ENCODE measurements at regions not wholly inside any gene's neighbourhood (a gene's known extent, or its start where the extent isn't known, plus 50 kb on each side); places are given as distances from the start of the nearest gene placed in this dataset.

- no peaks in the 10 kb centered on the region for H3K36me3 Mint-ChIP-seq
- H3K4me3 Mint-ChIP-seq: no peak overlapping the region
- no peaks in the 10 kb centered on the region for H3K4me1 Mint-ChIP-seq
- peaks cover 0 to 11% (median 3%) of the 10 kb centered on the region in 7 donors for H3K9me3 Mint-ChIP-seq
- DNase-seq (no peak), ATAC-seq (ENCODE audit: low read depth in 2 of 2) (no peak)
- peaks cover 0 to 15% (median 8%) of the 10 kb centered on the region in 3 donors for H3K27me3 Mint-ChIP-seq
- no peak overlapping the region for H3K27ac Mint-ChIP-seq
Measured at GRCh38 chr15:29939404-29939803, 117.1 kb upstream of the TJP1 start.

- Mint-ChIP-seq H3K27me3 (peaks cover 0 to 15% (median 8%) of the 10 kb centered on the region in 3 donors), H3K4me1 (no peaks in the 10 kb centered on the region), H3K4me3 (no peak overlapping the region), H3K27ac (no peak overlapping the region), H3K36me3 (no peaks in the 10 kb centered on the region), H3K9me3 (peaks cover 0 to 11% (median 3%) of the 10 kb centered on the region in 7 donors)
- DNase-seq (no peak), ATAC-seq (ENCODE audit: low read depth in 2 of 2) (no peak)
Measured at GRCh38 chr15:29938361-29939335, 116.4 kb upstream of the TJP1 start.

GRCh38 chr15:29937956-29938355, 115.7 kb upstream of the TJP1 start:
- no peak overlapping the region for H3K27ac Mint-ChIP-seq
- ATAC-seq (ENCODE audit: low read depth in 2 of 2): no peak
- DNase-seq: no peak
- peaks cover 0 to 15% (median 8%) of the 10 kb centered on the region in 3 donors for H3K27me3 Mint-ChIP-seq
- H3K4me3 Mint-ChIP-seq: no peak overlapping the region
- H3K4me1 Mint-ChIP-seq: no peaks in the 10 kb centered on the region
- H3K36me3 Mint-ChIP-seq: no peaks in the 10 kb centered on the region
- peaks cover 0 to 14% (median 4%) of the 10 kb centered on the region in 7 donors for H3K9me3 Mint-ChIP-seq

GRCh38 chr15:29936353-29937049, 114.2 kb upstream of the TJP1 start:
- H3K27me3 Mint-ChIP-seq: peaks cover 0 to 15% (median 8%) of the 10 kb centered on the region in 3 donors
- ATAC-seq (ENCODE audit: low read depth in 2 of 2) (no peak), DNase-seq (no peak)
- H3K4me1 Mint-ChIP-seq: no peaks in the 10 kb centered on the region
- no peak overlapping the region for H3K27ac Mint-ChIP-seq
- H3K36me3 Mint-ChIP-seq: no peaks in the 10 kb centered on the region
- H3K4me3 Mint-ChIP-seq: no peak overlapping the region
- H3K9me3 Mint-ChIP-seq: peaks cover 0 to 15% (median 4%) of the 10 kb centered on the region in 7 donors

- Mint-ChIP-seq H3K4me1 (no peaks in the 10 kb centered on the region), H3K36me3 (no peaks in the 10 kb centered on the region), H3K4me3 (no peak overlapping the region), H3K9me3 (peaks cover 0 to 15% (median 3%) of the 10 kb centered on the region in 7 donors), H3K27me3 (peaks cover 0 to 15% (median 8%) of the 10 kb centered on the region in 3 donors), H3K27ac (peak overlapping the region in 1 of 6 donors; percentile 73)
- DNase-seq (no peak), ATAC-seq (ENCODE audit: low read depth in 2 of 2) (no peak)
Measured at GRCh38 chr15:29935296-29936004, 113.2 kb upstream of the TJP1 start.

- Mint-ChIP-seq H3K36me3 (no peaks in the 10 kb centered on the region), H3K9me3 (peaks cover 0 to 15% (median 2%) of the 10 kb centered on the region in 7 donors), H3K4me1 (no peaks in the 10 kb centered on the region), H3K4me3 (no peak overlapping the region), H3K27ac (no peak overlapping the region), H3K27me3 (peaks cover 0 to 15% (median 8%) of the 10 kb centered on the region in 3 donors)
- ATAC-seq (ENCODE audit: low read depth in 2 of 2): no peak
- no peak for DNase-seq
Measured at GRCh38 chr15:29934251-29934650, 112.0 kb upstream of the TJP1 start.

- peaks cover 0 to 15% (median 13%) of the 10 kb centered on the region in 3 donors for H3K27me3 Mint-ChIP-seq
- no peaks in the 10 kb centered on the region for H3K36me3 Mint-ChIP-seq
- DNase-seq (no peak), ATAC-seq (ENCODE audit: low read depth in 2 of 2) (no peak)
- no peaks in the 10 kb centered on the region for H3K4me1 Mint-ChIP-seq
- H3K9me3 Mint-ChIP-seq: peaks cover 0 to 15% (median 2%) of the 10 kb centered on the region in 7 donors
- H3K4me3 Mint-ChIP-seq: no peak overlapping the region
- peak overlapping the region in 1 of 6 donors; percentile 71 for H3K27ac Mint-ChIP-seq
Measured at GRCh38 chr15:29933042-29933803, 111.0 kb upstream of the TJP1 start.

- Mint-ChIP-seq H3K4me3 (no peak overlapping the region), H3K4me1 (no peaks in the 10 kb centered on the region), H3K27ac (no peak overlapping the region), H3K27me3 (peaks cover 14 to 22% (median 21%) of the 10 kb centered on the region in 3 donors), H3K36me3 (no peaks in the 10 kb centered on the region), H3K9me3 (peaks cover 0 to 8% (median 0%) of the 10 kb centered on the region in 7 donors)
- no peak for DNase-seq
- ATAC-seq (ENCODE audit: low read depth in 2 of 2): no peak
Measured at GRCh38 chr15:29926083-29926388, 103.8 kb upstream of the TJP1 start.

- ATAC-seq (ENCODE audit: low read depth in 2 of 2) (no peak), DNase-seq (no peak)
- Mint-ChIP-seq H3K4me1 (no peaks in the 10 kb centered on the region), H3K36me3 (no peaks in the 10 kb centered on the region), H3K4me3 (no peak overlapping the region), H3K27me3 (peaks cover 15 to 27% (median 27%) of the 10 kb centered on the region in 3 donors), H3K9me3 (peaks cover 0 to 8% (median 0%) of the 10 kb centered on the region in 7 donors), H3K27ac (no peak overlapping the region)
Measured at GRCh38 chr15:29925227-29926082, 103.2 kb upstream of the TJP1 start.

GRCh38 chr15:29924750-29925149, 102.5 kb upstream of the TJP1 start:
- DNase-seq: no peak
- peaks cover 0 to 8% (median 0%) of the 10 kb centered on the region in 7 donors for H3K9me3 Mint-ChIP-seq
- no peaks in the 10 kb centered on the region for H3K36me3 Mint-ChIP-seq
- H3K27ac Mint-ChIP-seq: no peak overlapping the region
- peaks cover 17 to 28% (median 27%) of the 10 kb centered on the region in 3 donors for H3K27me3 Mint-ChIP-seq
- ATAC-seq (ENCODE audit: low read depth in 2 of 2): no peak
- no peaks in the 10 kb centered on the region for H3K4me1 Mint-ChIP-seq
- no peak overlapping the region for H3K4me3 Mint-ChIP-seq

- Mint-ChIP-seq H3K27ac (no peak overlapping the region), H3K4me1 (no peaks in the 10 kb centered on the region), H3K9me3 (peaks cover 0 to 1% (median 0%) of the 10 kb centered on the region in 7 donors), H3K36me3 (no peaks in the 10 kb centered on the region), H3K4me3 (no peak overlapping the region), H3K27me3 (peaks cover 23 to 38% (median 32%) of the 10 kb centered on the region in 3 donors)
- ATAC-seq (ENCODE audit: low read depth in 2 of 2) (no peak), DNase-seq (no peak)
Measured at GRCh38 chr15:29922191-29922590, 99.9 kb upstream of the TJP1 start.

GRCh38 chr15:29921130-29921601, 98.9 kb upstream of the TJP1 start:
- H3K27me3 Mint-ChIP-seq: peaks cover 19 to 36% (median 35%) of the 10 kb centered on the region in 3 donors
- H3K4me1 Mint-ChIP-seq: no peaks in the 10 kb centered on the region
- DNase-seq (no peak), ATAC-seq (ENCODE audit: low read depth in 2 of 2) (no peak)
- no peak overlapping the region for H3K27ac Mint-ChIP-seq
- H3K9me3 Mint-ChIP-seq: peaks cover 0 to 1% (median 0%) of the 10 kb centered on the region in 7 donors
- H3K36me3 Mint-ChIP-seq: no peaks in the 10 kb centered on the region
- no peak overlapping the region for H3K4me3 Mint-ChIP-seq

Data from naive B cell (primary cell).